Cardiac fibroblast (primary cell): ENCODE measurements at regions not wholly inside any gene's neighbourhood (a gene's known extent, or its start where the extent isn't known, plus 50 kb on each side); places are given as distances from the start of the nearest gene placed in this dataset.

Source experiments
- DNase-seq, 2 donors: peaks; one replicate each; pipeline versions ENCODE4 v3.0.0 to v3.0.0-alpha.2; 2010; ENCODE audit warnings: low read depth in 2 of 2
- H3K4me3 ChIP-seq, 2 donors: replicated peaks in 1 of 2; 1 replicate in 1 of 2; 2 replicates in 1 of 2; pipeline ENCODE4 v1.5.1; 2011; ENCODE audit warnings: low read depth in 2 of 2, low read length in 2 of 2, mild to moderate bottlenecking in 2 of 2, moderate library complexity in 1 of 2
- CTCF ChIP-seq: IDR thresholded peaks from one replicate; pipeline ENCODE4 v1.5.1; 2011; ENCODE audit warnings: low read depth, mild to moderate bottlenecking, low read length, inconsistent platforms

- TF ChIP-seq CTCF = no peak
- DNase-seq = no peak
Observed at GRCh38 chr18:25843791-25844190, 246.6 kb downstream of the SS18 start.

GRCh38 chr18:25842665-25843064, 247.7 kb downstream of the SS18 start:
- no peak for TF ChIP-seq CTCF
- no peak overlapping the region for H3K4me3 ChIP-seq
- DNase-seq = no peak

More at GRCh38 chr18:25843791-25844190, 246.6 kb downstream of the SS18 start:
- no peak overlapping the region for H3K4me3 ChIP-seq

GRCh38 chr18:25834061-25834460, 256.4 kb downstream of the SS18 start:
- TF ChIP-seq CTCF = no peak
- DNase-seq = no peak

GRCh38 chr18:25832001-25832604, 258.3 kb downstream of the SS18 start:
- peak; percentile 54 to 69 for DNase-seq
- no peak overlapping the region for H3K4me3 ChIP-seq
- TF ChIP-seq CTCF = peak; percentile 75

More at GRCh38 chr18:25834061-25834460, 256.4 kb downstream of the SS18 start:
- no peak overlapping the region for H3K4me3 ChIP-seq

GRCh38 chr18:25831301-25831701, 259.1 kb downstream of the SS18 start:
- peak in 1 of 2 donors; percentile 22 for DNase-seq
- TF ChIP-seq CTCF = no peak
- H3K4me3 ChIP-seq = no peak overlapping the region

- TF ChIP-seq CTCF = no peak
- no peak overlapping the region for H3K4me3 ChIP-seq
- peak; percentile 71 to 77 for DNase-seq
Observed at GRCh38 chr18:25830787-25831186, 259.6 kb downstream of the SS18 start.

GRCh38 chr18:25827961-25828561, 262.4 kb downstream of the SS18 start:
- TF ChIP-seq CTCF = no peak
- DNase-seq = peak in 1 of 2 donors; percentile 25
- no peak overlapping the region for H3K4me3 ChIP-seq
